GM21619 (cell line): ENCODE measurements at regions not wholly inside any gene's neighbourhood (a gene's known extent, or its start where the extent isn't known, plus 50 kb on each side); places are given as distances from the start of the nearest gene placed in this dataset.

Experiments used
- ATAC-seq: cut with Tn5 transposase; IDR thresholded peaks from one replicate; pipeline ENCODE4 v1.9.1; 2021; ENCODE audit not compliant: unreplicated experiment

- ATAC-seq: no peak
Observed at GRCh38 chr5:4101189-4101588, 505.6 kb downstream of the IRX1 start.

GRCh38 chr5:4104831-4105597 is 509.4 kb downstream of the IRX1 start:
- no peak for ATAC-seq

GRCh38 chr5:4108690-4109089 is 513.1 kb downstream of the IRX1 start:
- ATAC-seq: no peak

- ATAC-seq: no peak
Observed at GRCh38 chr5:4113426-4113825, 517.8 kb downstream of the IRX1 start.

GRCh38 chr5:4113905-4114304 is 518.3 kb downstream of the IRX1 start:
- ATAC-seq: no peak

GRCh38 chr5:4114452-4114851 is 518.8 kb downstream of the IRX1 start:
- no peak for ATAC-seq

DNA sequence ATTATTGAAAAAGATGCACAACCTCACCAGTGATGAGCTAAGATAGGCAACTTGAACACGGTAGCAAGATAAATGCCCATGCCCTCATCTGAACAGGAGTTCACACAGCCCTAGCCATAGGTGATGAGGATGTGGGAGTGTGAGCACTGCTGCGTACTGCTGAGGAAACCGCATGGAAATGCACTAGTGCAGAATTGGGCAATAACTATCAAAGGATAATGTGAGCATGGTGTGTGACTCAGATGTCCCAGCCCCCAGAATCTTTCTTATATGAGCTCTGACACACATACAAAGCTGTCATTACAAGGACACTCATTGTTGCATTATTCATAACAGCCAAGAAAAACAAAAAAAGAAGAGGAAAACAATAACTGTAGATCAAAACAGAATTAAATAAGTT is 521.2 kb downstream of the IRX1 start:
- no peak for ATAC-seq

DNA sequence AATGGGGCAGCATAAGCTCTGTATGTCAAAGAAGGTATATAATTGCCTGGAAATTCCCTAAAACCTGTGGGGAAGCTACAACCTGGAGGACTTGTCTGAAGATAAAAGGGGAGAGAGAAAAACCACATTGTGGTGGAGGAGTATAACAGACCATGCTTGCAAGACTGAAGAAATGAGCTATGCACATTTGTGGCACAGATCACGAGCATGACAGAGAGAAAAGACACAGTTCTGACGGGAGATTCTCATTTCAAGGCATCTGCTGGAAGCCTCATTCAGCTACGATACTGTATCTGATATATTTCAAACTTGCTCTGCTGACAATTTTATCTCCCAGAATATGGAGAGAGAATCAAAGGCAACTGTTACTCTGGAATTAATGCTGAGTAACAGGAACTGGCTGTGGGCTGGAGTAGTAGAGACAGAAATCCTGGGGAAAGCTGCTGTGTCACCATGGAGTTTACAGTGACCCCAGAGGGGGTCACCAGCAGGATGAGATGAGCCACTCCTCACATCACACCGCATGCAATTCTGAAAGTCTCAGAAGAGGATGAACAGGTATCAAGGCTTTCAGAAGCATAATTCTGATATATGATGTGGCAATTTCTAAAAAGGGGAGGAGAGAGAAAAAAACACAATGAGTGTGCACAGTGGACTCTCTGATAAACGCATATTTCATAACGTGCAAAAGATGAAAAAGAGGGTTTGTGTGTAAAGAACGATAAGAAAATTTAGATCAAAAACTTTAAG is 528.8 kb downstream of the IRX1 start:
- no peak for ATAC-seq

DNA sequence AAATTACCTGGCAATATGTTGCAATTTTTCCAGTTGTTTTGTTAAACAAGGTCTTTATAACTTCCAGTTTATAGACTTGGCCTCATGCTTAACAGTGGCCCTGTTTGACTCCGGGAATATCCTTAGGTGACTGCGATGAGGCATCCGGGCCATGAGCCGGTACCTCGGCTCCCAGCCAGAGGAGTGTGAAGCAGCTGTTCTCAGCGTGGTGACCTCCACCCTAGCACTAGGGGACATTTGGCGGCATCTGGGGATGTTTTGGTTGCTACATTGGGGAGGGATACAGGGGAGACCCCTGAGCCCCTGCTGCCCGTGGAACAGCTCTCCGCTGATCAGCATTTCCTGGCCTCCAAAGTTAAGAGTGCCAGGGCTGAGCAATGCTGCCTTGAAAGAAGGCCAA is 533.4 kb downstream of the IRX1 start:
- no peak for ATAC-seq

DNA sequence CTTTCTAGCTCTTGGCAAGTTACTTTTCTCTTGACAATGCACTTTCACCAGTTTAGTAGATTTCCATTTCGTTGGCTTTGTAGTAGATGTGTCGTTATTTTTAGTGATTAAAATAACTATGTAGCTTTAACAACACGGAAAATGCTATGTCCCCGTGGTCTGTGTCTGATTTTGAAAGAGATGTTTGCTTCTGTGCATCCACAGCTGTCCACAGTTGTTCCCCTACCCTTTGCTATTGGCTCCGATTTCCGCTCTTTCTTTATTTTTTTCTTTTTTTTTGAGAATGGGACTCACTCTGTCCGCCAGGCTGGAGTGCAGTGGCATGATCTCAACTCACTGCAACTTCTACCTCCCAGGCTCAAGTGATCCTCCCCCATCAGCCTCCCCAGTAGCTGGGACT is 533.9 kb downstream of the IRX1 start:
- no peak for ATAC-seq

- no peak for ATAC-seq
Observed at GRCh38 chr5:4130819-4131218, 535.2 kb downstream of the IRX1 start.

GRCh38 chr5:4137781-4138180 is 542.1 kb downstream of the IRX1 start:
- ATAC-seq: no peak

DNA sequence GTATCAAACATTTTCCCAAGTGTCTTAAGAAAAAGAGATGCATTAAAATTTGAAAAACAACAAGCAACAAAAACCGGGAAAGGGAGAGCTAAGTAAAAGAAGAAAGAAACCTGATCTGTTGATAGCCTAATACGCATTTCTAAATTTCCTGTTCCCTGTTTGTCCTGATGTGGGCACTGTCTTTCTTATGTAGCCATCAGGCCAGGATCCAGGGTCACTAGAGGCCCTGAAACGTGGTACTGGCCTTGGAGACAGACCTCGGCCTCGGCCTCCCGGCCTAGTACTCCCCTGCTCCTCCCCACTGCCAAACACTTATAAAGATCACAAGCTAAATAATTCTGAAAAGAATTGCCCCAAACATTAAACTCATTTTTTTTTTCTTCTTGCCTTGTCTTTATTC is 547.2 kb downstream of the IRX1 start:
- ATAC-seq: no peak

- no peak for ATAC-seq
Observed at GRCh38 chr5:4144411-4145007, 548.9 kb downstream of the IRX1 start.

GRCh38 chr5:4145511-4145910 is 549.9 kb downstream of the IRX1 start:
- no peak for ATAC-seq

- no peak for ATAC-seq
Observed at GRCh38 chr5:4148009-4148408, 552.4 kb downstream of the IRX1 start.

GRCh38 chr5:4150067-4150466 is 554.4 kb downstream of the IRX1 start:
- ATAC-seq: no peak

- no peak for ATAC-seq
Observed at GRCh38 chr5:4156153-4156552, 560.5 kb downstream of the IRX1 start.

DNA sequence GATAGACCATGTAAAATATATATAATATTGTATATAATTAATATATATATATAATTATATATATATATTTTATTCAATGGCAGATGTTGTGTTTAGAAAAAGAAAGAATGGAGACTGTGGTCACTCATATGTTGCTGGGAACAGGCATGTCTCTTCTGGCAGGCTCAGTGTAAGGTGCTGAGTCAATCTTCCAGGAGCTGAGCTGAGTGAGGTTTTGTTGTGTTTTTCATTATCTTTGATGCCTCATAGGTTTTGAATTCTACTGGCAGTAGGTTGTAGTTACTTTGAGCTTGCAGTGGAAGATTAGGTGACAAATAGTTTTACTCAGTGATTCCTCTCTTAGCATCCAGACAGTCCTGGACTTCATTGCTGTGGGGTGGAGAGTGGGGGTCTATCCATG is 561.3 kb downstream of the IRX1 start:
- no peak for ATAC-seq

DNA sequence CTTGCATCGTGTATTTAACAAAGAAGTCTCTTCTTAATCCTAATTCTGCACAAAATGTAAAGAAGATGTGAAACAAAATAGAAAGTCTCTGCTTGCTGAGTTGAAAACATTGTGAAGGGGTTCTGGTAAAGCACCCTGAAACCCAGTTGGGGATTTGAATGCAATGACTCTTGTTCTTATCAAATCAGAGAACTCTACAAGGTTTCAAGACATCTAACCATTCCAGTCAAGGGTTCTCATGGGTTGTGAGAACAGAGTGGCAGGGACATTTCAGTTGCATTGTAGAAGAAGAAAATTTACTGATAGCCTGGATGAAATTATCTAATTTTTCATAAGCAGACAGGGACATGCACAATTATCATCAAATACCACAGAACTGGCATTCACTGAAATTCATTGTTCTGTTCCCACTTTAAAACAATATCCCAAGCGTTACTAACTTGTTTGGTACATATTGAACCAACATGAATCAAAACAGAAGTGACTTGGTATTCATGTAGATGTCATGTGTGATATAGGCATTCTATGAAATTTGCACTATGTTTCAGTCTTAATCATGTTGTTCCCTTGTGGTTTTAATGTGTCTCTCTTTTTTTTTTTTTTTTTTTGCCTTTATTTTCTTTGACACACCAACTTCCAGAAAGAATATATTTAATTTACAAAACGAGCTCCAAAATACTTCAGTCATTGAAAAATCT is 563.3 kb downstream of the IRX1 start:
- ATAC-seq: no peak

DNA sequence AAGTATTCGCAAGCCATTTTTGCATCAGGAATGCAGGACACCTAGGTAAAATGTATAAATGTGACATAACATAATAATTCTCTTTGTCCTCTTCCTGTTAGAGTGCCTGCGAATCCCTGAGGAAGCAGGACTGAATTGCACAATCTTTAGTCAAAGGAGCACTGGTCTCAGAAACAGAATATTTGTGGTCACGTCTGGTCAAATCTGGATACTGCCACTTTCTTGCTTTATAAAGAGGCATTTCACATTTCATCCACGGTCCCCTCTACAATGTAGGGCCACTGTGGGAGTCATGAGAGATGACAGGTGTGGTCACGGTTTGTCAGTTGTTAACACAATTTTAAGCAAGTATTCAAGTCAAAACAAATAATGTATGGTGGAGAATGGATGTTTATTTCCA is 564.0 kb downstream of the IRX1 start:
- no peak for ATAC-seq

DNA sequence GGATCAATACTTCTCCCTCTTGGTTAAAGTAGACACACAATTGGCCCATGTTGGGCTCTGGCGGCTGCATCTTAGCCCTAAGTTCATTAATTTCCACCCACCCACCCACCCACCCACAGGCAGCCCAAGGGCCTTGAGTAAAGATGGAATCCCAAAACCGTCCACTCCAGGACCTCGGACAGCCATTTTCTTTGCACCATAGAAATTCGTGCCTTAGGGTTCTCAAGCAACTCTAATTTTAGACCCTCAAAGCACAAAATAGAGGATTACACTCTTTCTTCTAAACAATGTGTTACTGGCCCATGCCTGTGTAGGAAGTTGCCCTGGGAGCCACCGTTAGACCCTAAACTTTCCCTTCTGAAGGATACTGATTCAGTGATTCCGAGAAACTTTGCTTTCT is 568.5 kb downstream of the IRX1 start:
- ATAC-seq: no peak
